ENCODE measurements at regions not wholly inside any gene's neighbourhood (a gene's known extent, or its start where the extent isn't known, plus 50 kb on each side); places are given as distances from the start of the nearest gene placed in this dataset.

DNA sequence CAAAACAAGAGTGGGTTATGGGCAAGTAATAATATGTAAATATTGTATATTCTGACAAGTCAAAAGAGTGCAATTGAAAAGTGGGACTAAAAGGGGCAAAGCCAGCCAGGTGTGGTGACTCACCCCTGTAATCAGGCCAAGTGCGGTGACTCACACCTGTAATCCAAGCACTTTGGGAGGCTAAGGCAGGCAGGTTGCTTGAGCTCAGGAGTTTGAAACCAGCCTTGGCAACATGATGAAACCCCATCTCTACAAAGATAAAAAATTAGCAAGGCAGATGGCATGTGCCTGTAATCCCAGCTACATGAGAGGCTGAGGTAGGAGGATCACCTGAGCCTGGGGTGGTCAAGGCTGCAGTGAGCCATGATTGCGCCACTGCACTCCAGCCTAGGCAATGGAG is 304.0 kb downstream of the HHIPL2 start:
- Histone ChIP-seq H4K20me1 (ENCODE audit: insufficient read depth, low read length) (no peaks in the 10 kb centered on the region), H3K4me3 (ENCODE audit: insufficient read depth, low read depth, low read length) (no peak overlapping the region), H3K9me3 (ENCODE audit: insufficient read depth, low read depth, low read length) (no peaks in the 10 kb centered on the region), H3K4me2 (ENCODE audit: low read length) (no peak overlapping the region), H3K4me1 (ENCODE audit: insufficient read depth, low read length) (peaks cover 5% of the 10 kb centered on the region), H2AFZ (ENCODE audit: low read depth, low read length) (no peak overlapping the region), H3K9ac (ENCODE audit: low read length) (no peak overlapping the region), H3K27ac (ENCODE audit: low read depth, low read length) (no peak overlapping the region), H3K36me3 (ENCODE audit: insufficient read depth, low read length) (no peaks in the 10 kb centered on the region), H3K27me3 (ENCODE audit: insufficient read depth, low read length) (no peaks in the 10 kb centered on the region), H3K79me2 (ENCODE audit: insufficient read depth, low read length) (no peaks in the 10 kb centered on the region)
- Mint-ChIP-seq H3K4me1 (ENCODE audit: low read depth, unreplicated experiment) (peaks cover 7% of the 10 kb centered on the region), H3K9me3 (ENCODE audit: unreplicated experiment) (no peaks in the 10 kb centered on the region), H3K4me3 (ENCODE audit: unreplicated experiment) (no peak overlapping the region), H3K36me3 (ENCODE audit: low read depth, unreplicated experiment) (no peaks in the 10 kb centered on the region), H3K27me3 (ENCODE audit: low read depth, unreplicated experiment) (no peaks in the 10 kb centered on the region), H3K27ac (ENCODE audit: unreplicated experiment) (no peak overlapping the region)
- TF ChIP-seq CTCF (IDR thresholded peaks at IDR 0.05; ENCODE audit: insufficient read depth, low read depth, low read length) (no peak), EZH2 (IDR thresholded peaks at IDR 0.05; ENCODE audit: insufficient read depth, low read length) (no peak)
- FAIRE-seq (no peak), DNase-seq (ENCODE audit: low read depth) (peak; percentile 20)

GRCh38 chr1:222242492-222242891 is 305.4 kb downstream of the HHIPL2 start:
- H3K4me2 ChIP-seq (ENCODE audit: low read length) = no peak overlapping the region
- no peak for TF ChIP-seq EZH2 (IDR thresholded peaks at IDR 0.05; ENCODE audit: insufficient read depth, low read length)
- TF ChIP-seq CTCF (IDR thresholded peaks at IDR 0.05; ENCODE audit: insufficient read depth, low read depth, low read length) = no peak
- H4K20me1 ChIP-seq (ENCODE audit: insufficient read depth, low read length) = no peaks in the 10 kb centered on the region

GRCh38 chr1:222241410-222241809 is 306.5 kb downstream of the HHIPL2 start:
- FAIRE-seq = no peak
- H3K4me1 ChIP-seq (ENCODE audit: insufficient read depth, low read length) = peaks cover 5% of the 10 kb centered on the region
- no peak overlapping the region for H3K27ac Mint-ChIP-seq (ENCODE audit: unreplicated experiment)
- no peak overlapping the region for H3K27ac ChIP-seq (ENCODE audit: low read depth, low read length)
- H3K9me3 ChIP-seq (ENCODE audit: insufficient read depth, low read depth, low read length) = no peaks in the 10 kb centered on the region
- no peaks in the 10 kb centered on the region for H3K9me3 Mint-ChIP-seq (ENCODE audit: unreplicated experiment)
- DNase-seq (ENCODE audit: low read depth) = no peak
- H3K4me3 Mint-ChIP-seq (ENCODE audit: unreplicated experiment) = no peak overlapping the region
- H3K36me3 ChIP-seq (ENCODE audit: insufficient read depth, low read length) = no peaks in the 10 kb centered on the region
- TF ChIP-seq EZH2 (IDR thresholded peaks at IDR 0.05; ENCODE audit: insufficient read depth, low read length) = no peak
- TF ChIP-seq CTCF (IDR thresholded peaks at IDR 0.05; ENCODE audit: insufficient read depth, low read depth, low read length) = no peak
- H3K4me2 ChIP-seq (ENCODE audit: low read length) = no peak overlapping the region
- H3K4me1 Mint-ChIP-seq (ENCODE audit: low read depth, unreplicated experiment) = peaks cover 7% of the 10 kb centered on the region
- H3K9ac ChIP-seq (ENCODE audit: low read length) = no peak overlapping the region
- H3K36me3 Mint-ChIP-seq (ENCODE audit: low read depth, unreplicated experiment) = no peaks in the 10 kb centered on the region
- H4K20me1 ChIP-seq (ENCODE audit: insufficient read depth, low read length) = no peaks in the 10 kb centered on the region
- no peaks in the 10 kb centered on the region for H3K27me3 Mint-ChIP-seq (ENCODE audit: low read depth, unreplicated experiment)
- no peak overlapping the region for H2AFZ ChIP-seq (ENCODE audit: low read depth, low read length)
- no peak overlapping the region for H3K4me3 ChIP-seq (ENCODE audit: insufficient read depth, low read depth, low read length)
- H3K27me3 ChIP-seq (ENCODE audit: insufficient read depth, low read length) = no peaks in the 10 kb centered on the region
- H3K79me2 ChIP-seq (ENCODE audit: insufficient read depth, low read length) = no peaks in the 10 kb centered on the region

More at GRCh38 chr1:222242492-222242891, 305.4 kb downstream of the HHIPL2 start:
- no peaks in the 10 kb centered on the region for H3K9me3 Mint-ChIP-seq (ENCODE audit: unreplicated experiment)
- Histone ChIP-seq H3K9me3 (ENCODE audit: insufficient read depth, low read depth, low read length) (no peaks in the 10 kb centered on the region), H3K36me3 (ENCODE audit: insufficient read depth, low read length) (no peaks in the 10 kb centered on the region), H2AFZ (ENCODE audit: low read depth, low read length) (no peak overlapping the region), H3K9ac (ENCODE audit: low read length) (no peak overlapping the region), H3K27ac (ENCODE audit: low read depth, low read length) (no peak overlapping the region), H3K4me1 (ENCODE audit: insufficient read depth, low read length) (peaks cover 5% of the 10 kb centered on the region), H3K79me2 (ENCODE audit: insufficient read depth, low read length) (no peaks in the 10 kb centered on the region), H3K4me3 (ENCODE audit: insufficient read depth, low read depth, low read length) (no peak overlapping the region), H3K27me3 (ENCODE audit: insufficient read depth, low read length) (no peaks in the 10 kb centered on the region)
- H3K4me1 Mint-ChIP-seq (ENCODE audit: low read depth, unreplicated experiment) = peaks cover 7% of the 10 kb centered on the region
- H3K27ac Mint-ChIP-seq (ENCODE audit: unreplicated experiment) = no peak overlapping the region
- H3K4me3 Mint-ChIP-seq (ENCODE audit: unreplicated experiment) = no peak overlapping the region
- FAIRE-seq (no peak), DNase-seq (ENCODE audit: low read depth) (no peak)
- no peaks in the 10 kb centered on the region for H3K36me3 Mint-ChIP-seq (ENCODE audit: low read depth, unreplicated experiment)
- no peaks in the 10 kb centered on the region for H3K27me3 Mint-ChIP-seq (ENCODE audit: low read depth, unreplicated experiment)
